GM21528 (cell line): ENCODE measurements at regions not wholly inside any gene's neighbourhood (a gene's known extent, or its start where the extent isn't known, plus 50 kb on each side); places are given as distances from the start of the nearest gene placed in this dataset.

Experiments
- ATAC-seq: cut with Tn5 transposase; IDR thresholded peaks from one replicate; pipeline ENCODE4 v1.9.1; 2021; ENCODE audit warnings: mild to moderate bottlenecking, moderate library complexity; ENCODE audit not compliant: unreplicated experiment, low FRiP score

- no peak for ATAC-seq
Measured at GRCh38 chr6:66478705-66479104, 771.7 kb upstream of the EYS start.

- no peak for ATAC-seq
Measured at GRCh38 chr6:66435321-66435720, 728.3 kb upstream of the EYS start.

- no peak for ATAC-seq
Measured at GRCh38 chr6:66429210-66429609, 722.2 kb upstream of the EYS start.

GRCh38 chr6:66423047-66423446 lies 716.0 kb upstream of the EYS start:
- ATAC-seq = no peak

- ATAC-seq = no peak
Measured at GRCh38 chr6:66421570-66421969, 714.5 kb upstream of the EYS start.

- ATAC-seq = no peak
Measured at GRCh38 chr6:66418906-66419305, 711.9 kb upstream of the EYS start.

- ATAC-seq = no peak
Measured at GRCh38 chr6:66403966-66404365, 696.9 kb upstream of the EYS start.

GRCh38 chr6:66402873-66403272 lies 695.8 kb upstream of the EYS start:
- ATAC-seq = no peak

GRCh38 chr6:66396549-66396948 lies 689.5 kb upstream of the EYS start:
- ATAC-seq = no peak

- no peak for ATAC-seq
Measured at GRCh38 chr6:66396145-66396544, 689.1 kb upstream of the EYS start.

- ATAC-seq = no peak
Measured at GRCh38 chr6:66390393-66390792, 683.4 kb upstream of the EYS start.

- ATAC-seq = no peak
Measured at GRCh38 chr6:66376001-66376400, 669.0 kb upstream of the EYS start.

- no peak for ATAC-seq
Measured at GRCh38 chr6:66369407-66369806, 662.4 kb upstream of the EYS start.

GRCh38 chr6:66362888-66363287 lies 655.9 kb upstream of the EYS start:
- no peak for ATAC-seq

GRCh38 chr6:66361886-66362285 lies 654.9 kb upstream of the EYS start:
- ATAC-seq = no peak

GRCh38 chr6:66357781-66358180 lies 650.8 kb upstream of the EYS start:
- no peak for ATAC-seq

GRCh38 chr6:66355471-66355870 lies 648.4 kb upstream of the EYS start:
- ATAC-seq = no peak

GRCh38 chr6:66344796-66345195 lies 637.8 kb upstream of the EYS start:
- ATAC-seq = no peak

- ATAC-seq = no peak
Measured at GRCh38 chr6:66340736-66341135, 633.7 kb upstream of the EYS start.

- no peak for ATAC-seq
Measured at GRCh38 chr6:66336176-66336575, 629.1 kb upstream of the EYS start.

- no peak for ATAC-seq
Measured at GRCh38 chr6:66328200-66328599, 621.2 kb upstream of the EYS start.

GRCh38 chr6:66326228-66326627 lies 619.2 kb upstream of the EYS start:
- no peak for ATAC-seq

- no peak for ATAC-seq
Measured at GRCh38 chr6:66321017-66321416, 614.0 kb upstream of the EYS start.
